SKM-1 (cell line): ENCODE measurements at regions not wholly inside any gene's neighbourhood (a gene's known extent, or its start where the extent isn't known, plus 50 kb on each side); places are given as distances from the start of the nearest gene placed in this dataset.

Experiments
- DNase-seq: peaks from one replicate; lab custom pipeline; 2025; ENCODE audit not compliant: unreplicated experiment; lab: John Stamatoyannopoulos, UW

DNA sequence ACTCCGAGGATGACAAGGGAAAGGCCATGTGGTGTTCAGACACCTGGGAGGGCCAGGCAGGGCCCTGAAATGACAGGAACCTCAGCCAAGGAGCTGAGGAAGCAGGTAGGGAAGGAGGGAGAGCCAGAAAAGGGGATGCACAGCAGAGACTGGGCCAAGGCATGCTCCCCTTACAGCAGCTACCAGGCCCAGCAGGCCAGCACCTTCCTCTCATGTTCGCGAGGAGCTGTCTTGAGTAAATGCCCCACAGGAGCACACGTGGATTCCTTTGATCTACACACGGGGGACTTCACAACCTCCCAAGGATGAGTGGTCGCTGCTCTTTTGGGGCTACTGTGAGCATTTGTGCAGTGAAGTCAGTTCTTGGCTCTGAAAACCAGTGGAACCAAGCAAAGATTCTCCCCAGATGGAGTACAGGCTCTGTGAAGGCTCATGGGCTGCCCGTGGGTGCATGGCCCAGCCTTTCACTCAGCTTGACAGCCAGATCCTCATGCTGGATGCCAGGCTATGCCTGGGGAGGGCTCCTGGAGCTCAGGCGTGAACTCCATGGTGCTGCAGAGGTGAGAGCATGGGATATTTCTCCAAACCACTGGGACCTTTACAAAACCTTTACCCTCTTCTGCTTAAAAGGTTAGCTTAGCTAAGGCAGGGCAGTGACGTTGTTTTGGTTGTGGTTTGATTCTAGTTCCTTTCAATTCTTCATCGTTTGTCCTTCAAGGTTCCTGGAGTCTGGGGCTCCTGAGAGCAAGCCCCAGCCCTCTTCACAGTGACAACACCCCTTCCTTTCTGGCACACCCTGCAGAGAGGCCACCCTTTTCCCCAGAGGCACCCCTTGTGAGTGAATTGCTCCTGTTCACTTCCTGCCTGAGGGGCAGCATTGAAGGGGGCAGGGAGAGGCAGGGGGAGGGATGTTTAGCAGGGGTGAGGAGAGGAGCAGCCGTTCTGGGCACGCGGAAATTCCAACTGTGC, 74.2 kb upstream of the ZPBP start:
- DNase-seq: no peak

DNA sequence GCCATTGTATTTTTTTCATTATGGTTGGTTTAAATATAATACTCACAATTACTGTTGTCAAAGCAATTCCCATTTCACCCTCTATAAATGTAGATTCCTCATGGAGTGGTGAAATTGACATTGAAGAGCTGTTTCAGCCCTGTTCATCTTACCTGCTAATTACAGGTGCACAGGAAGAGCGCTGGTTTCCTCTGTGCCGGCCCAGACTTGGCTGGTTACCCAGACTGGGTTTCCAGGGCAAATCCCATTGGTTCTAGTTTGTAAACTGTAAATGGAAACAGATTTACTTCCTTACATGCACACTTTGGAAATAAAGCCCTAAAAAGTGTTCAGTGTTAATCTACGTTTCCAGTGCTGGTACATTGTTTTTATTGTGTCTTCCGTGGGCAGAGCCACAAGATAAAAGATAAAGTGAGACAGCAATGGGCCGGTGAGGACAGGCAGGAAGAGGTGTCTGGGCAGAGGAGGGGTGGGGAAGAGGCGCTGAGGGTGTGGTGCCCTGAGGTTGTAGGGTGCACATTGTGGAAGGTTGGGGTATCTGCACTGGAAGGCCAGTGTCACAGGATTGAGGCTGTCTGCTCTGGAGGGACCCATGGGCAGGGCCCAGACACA, 71.6 kb upstream of the ZPBP start:
- no peak for DNase-seq

DNA sequence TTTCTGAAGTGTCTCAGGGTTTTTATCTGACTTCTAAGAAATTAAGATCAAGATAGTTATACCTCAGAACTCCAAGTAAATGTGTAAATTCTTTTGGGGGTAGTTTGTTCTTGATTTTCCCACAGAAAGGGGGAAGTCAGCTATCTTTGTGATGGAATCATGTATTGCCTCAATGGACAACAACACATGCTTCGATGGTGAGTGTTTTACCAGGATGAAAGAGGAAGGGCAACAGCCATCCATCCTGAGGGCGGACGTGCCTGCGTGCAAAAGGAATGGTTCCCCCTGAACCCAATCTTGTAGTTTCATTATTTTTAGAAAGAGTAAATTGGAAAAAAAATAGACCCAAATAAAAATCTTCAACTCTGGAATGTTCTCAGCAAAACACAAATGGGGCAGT, 67.2 kb upstream of the ZPBP start:
- no peak for DNase-seq

DNA sequence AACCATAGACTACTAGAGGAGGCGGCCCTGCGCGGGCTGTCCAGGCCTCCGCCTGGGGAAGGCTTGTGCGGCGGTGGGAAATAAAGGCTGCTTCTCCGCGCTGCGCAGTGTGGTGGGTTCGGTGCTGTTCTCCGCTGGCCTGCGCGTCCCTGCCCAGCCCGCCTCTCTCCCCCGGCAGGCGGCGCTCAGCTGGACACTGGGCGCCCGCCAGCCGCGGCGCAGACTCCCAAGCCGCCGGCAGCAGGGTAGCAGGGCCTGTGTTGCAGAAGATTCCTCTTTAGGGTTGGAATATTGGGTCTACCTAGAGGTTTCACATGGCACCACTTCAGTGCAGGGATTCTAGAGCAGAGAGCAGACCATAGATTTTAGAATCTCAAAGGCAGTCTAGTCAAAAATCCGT, 66.1 kb upstream of the ZPBP start:
- DNase-seq: no peak

DNA sequence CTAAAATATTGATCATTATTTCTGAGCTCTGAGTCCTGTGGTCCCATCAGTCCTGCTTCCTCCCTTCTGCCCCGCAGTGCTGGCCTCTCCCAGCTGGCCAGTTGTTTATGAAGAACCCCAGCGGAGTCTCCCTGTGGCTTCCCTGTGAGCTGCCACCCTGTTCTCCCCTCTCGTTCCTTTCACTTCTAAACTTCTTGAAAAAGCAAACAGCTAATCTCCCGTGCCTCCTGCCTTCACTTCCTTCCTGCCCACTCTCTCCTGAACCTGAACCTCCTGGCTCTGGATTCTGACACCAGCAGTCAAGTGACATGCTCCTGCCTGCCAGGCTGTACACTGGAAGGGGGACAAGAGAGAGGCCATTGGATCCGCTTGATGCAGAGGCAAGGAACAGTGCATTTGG, 63.7 kb upstream of the ZPBP start:
- no peak for DNase-seq

DNA sequence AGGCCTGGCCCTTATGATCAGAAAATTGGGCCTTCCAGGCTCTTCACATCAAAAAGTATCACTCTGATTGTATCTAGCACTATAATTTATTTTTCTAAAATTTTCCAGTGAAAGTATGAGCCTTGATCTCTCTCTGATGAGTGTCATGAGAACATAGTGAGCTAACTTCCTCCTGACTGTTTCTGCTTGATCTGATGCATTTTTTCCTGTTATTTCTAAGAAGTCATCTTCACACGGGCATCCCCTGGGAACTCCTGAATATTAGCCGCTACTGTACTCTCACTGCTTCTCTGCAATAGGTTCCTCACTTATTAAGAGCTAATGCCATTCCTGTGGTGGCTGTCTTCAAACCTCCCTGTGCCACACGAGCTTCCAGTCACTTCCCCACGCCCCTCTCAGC, 63.1 kb upstream of the ZPBP start:
- no peak for DNase-seq

DNA sequence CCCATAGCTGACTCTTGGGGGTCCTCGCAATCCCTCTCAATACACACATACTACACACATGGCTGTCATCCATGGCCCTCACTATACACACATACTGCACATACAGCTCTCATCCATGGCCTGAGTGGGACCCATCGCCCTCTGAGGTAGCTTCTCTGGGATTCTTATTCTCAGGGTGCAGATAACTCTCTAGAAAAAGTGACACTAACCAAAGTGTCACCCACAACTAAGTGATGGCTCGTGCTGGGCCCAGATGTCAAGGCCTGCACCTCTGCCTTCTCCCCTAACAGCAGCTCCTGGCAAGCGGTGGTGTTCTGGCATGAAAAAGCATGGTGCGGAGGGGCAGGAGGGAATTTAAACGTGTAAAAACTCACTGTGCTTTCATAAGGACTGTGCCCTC, 62.7 kb upstream of the ZPBP start:
- no peak for DNase-seq

DNA sequence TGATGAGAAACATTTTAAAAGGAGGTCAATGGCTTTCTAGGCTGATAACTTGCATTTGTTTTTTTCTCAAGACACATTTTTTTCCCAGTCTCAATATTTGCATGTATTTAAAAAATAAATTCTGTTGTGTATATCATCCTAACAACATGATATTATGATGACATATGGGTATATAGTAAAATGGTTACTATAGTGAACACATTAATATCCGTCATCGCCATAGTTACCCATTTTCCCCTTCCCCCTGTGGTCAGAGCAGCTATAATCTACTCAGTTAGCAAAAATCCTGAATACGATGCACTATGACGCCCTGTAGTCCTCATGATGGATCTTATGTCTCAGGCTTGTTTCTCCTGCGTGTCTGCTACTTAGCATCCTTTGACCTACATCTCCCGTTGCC, 60.9 kb upstream of the ZPBP start:
- DNase-seq: no peak

DNA sequence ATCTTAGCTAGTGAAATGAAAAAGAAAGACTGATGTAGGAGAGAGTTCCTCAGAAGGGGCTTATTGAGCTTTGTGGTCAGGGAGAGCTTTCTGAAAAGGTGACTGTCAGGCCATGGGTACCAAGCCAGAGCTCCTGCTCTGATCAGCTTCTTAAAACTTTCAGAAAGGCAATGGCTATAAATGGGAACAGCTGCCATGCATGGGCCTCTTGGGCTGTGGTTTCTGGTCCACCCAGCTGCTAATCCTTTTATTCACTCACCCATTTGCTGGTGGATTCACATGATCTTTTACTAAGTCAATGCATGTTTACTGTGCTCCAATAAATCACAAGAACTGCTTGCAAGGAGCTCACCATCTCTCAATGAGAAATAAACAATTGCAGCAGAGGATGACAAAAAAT, 60.1 kb upstream of the ZPBP start:
- DNase-seq: no peak

DNA sequence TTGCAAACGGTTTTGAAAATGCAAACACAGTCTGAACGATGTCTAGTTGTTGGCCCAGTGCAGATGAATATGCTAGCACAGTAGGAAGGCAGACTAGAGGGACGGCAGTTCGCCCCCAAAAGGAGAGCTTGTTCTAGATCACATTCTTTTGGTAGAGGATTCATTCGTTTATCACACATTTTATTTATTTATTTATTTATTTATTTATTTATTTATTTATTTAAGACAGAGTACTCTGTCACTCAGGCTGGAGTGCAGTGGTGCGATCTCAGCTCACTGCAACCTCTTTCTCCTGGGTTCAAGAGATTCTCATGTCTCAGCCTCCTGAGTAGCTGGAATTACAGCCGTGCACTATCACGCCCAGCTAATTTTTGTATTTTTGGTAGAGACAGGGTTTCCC, 59.4 kb upstream of the ZPBP start:
- no peak for DNase-seq

DNA sequence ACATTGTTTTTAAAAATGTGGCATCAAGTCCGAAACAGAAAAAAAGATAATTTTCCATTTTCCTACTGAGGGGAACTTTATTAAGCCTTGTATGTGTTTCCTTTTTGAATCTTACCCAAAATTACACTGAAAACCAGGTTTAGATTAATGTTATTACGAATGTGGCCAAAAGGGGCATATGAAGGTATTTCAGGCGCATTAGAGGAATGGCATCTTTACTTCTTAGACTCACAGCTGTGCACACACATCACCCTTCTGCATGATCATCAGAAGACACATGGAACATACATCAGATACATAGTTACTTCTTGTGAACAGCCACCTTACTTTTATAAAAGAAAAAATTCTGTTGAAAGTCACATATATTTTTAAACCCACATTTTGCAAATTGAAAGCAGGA, 58.6 kb upstream of the ZPBP start:
- no peak for DNase-seq

DNA sequence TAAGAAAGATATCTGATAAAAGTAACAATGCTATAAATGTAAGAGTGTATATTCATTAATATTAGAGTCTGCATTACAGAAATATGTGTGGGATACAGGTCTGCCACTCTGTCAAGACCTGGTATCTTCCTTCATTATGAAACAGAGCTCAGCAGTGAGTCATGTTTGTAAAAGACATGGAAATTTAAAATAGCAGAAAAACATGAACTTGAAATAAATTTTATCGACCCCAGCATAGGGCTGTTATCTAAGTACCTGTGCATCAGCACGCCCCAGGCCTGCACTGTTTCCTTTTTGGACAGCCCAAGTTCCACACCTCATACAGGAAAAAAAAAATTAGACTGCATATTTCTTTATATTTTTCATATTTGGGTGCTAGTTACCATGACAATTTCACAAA, 58.0 kb upstream of the ZPBP start:
- DNase-seq: no peak

DNA sequence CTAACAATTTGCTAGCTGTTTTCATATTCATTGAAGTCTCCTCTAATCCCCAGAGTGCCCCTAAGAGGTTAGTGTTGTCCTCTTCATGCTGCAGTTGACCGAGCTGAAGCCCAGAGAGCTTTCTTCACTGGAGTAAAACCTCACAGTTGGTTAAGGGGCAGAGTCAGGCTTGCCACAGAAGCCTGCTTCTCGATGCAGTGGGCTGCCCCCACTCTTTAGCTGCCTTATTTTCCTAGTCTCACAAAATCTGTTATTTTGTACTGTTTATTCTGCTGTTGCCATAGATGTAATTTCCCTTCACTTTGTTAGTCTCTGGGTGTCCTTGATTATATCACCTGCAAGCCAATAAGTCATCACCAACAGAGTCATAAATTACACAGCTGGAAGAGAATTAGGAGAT, 56.3 kb upstream of the ZPBP start:
- no peak for DNase-seq

DNA sequence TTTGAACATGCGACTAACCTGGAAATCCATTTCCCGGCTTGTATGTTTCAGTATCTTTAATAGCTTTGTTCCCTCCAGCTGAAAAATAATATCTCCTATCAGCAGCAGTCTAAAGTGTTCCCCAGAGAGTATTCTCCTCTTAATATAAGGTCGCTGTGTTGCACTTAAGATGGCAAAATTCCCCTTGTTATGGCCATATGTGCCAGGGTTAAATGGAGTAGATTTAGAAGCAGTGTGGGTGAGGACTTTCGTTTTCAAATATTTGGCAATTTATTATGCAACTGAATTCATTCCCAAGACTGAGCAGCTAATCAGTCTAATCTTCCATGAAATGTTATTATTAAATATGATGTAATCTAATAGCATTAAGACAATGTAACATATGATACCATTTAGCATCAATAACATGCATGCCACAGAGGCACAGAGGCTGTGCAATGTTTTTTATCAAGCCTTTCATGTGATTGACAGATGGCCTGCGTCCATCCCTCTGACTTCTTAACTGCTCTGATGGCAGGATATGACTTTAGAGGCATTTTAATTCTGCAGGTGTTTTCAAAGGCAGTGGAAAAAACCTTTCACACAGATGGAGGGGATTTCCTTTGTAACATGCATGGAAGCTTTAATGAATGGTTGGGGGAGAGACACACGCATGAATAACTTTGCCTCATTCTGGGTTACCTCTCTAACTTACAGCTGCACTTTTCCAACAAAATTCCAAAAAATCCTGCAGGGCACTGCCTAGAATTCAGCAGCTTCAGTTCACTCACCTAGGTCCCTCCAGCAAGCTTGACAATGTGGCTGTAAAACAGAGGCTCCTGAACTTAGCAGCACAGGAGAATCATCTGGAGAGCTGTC, 55.1 kb upstream of the ZPBP start:
- no peak for DNase-seq

DNA sequence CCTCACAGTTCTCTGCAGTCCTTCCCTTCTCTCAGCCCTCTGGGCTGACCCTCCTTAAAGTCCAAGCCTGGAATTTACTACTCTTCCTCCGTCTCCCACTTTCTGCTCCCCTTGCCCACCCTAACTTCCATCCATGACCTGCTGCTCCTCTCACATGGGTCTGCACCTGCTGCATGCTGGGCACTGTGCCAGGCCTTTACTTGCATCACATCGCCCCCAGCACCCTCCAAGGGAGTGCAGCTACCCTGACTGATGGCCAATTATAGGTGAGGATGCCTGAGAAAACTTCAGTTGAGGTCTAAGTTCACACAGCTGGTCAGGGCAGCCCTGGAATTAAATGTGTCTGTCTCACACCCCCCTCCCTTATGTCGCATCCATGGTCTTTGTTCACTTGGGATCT, 53.6 kb upstream of the ZPBP start:
- DNase-seq: no peak

DNA sequence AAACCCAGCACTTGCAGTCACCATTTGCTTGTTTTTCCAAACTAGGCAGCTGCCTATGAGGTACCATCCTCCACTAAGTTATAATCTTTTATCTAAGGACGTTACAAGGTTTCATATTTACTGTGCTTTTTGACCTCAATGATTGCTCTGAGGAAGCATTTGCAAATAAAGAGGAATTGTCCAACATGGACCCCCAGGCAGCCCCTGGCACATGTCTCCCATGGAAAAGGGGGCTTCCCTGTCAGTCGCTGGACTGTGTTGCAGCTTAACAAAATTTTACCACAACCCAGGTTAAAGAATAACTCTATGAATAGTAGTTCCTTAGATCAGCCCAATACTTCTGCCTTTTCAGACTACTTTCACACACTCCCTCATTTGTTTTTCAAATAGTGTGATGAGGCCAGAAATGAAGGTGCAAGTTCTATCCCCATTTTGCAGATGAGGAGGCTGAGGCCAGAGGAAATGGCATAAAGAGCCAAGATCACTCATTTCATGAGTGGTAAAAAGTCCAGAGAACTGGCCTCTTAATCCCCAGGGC, 52.8 kb upstream of the ZPBP start:
- DNase-seq: no peak

DNA sequence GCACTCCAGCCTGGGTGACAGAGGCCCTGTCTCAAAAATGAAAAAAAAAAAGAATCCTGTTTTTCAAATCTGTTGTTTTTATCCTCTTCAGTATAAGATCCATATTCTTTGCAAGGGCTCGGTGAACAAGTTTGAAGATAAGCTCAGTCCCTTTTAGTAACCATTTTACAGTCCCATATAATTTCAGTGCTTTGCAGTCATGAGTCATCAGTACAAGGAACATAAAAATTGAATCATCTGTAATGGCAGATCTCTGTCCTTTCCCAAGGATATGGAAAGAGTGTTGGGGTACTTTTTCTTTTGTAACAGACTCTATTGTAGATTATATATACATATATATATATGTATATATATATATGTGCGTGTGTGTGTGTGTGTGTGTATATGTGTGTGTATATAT, 52.2 kb upstream of the ZPBP start:
- no peak for DNase-seq
